Breast epithelium (tissue), 4 donors: ENCODE measurements at regions not wholly inside any gene's neighbourhood (a gene's known extent, or its start where the extent isn't known, plus 50 kb on each side); places are given as distances from the start of the nearest gene placed in this dataset.

Source experiments
- DNase-seq, 2 donors: peaks; one replicate each; pipeline ENCODE4 v3.0.0-alpha.2; 2019; ENCODE audit warnings: low spot score in 2 of 2
- H3K27ac ChIP-seq, 2 donors: fragments of 200-600 bp; sonication (generic) in 1 of 2; one replicate each; pipeline ENCODE4 v1.5.1; 2016 to 2019; ENCODE audit warnings: mild to moderate bottlenecking in 1 of 2
- H3K27me3 ChIP-seq, 2 donors: fragments of 200-600 bp; sonication (generic) in 1 of 2; one replicate each; pipeline versions ENCODE4 v1.5.1 to v1.6.0; 2017 to 2019; ENCODE audit warnings: control low read depth in 1 of 2, mild to moderate bottlenecking in 1 of 2
- H3K36me3 ChIP-seq: fragments of 200-600 bp; one replicate; pipeline ENCODE4 v1.5.1; 2019
- H3K4me1 ChIP-seq, 2 donors: fragments of 200-600 bp; sonication (generic); one replicate each; pipeline ENCODE4 v1.5.1; 2016 to 2019; ENCODE audit warnings: control low read depth in 1 of 2
- H3K4me3 ChIP-seq, 3 donors: fragments of 200-600 bp; sonication (generic); 1 replicate in 2 of 3; 2 replicates in 1 of 3; pipeline ENCODE4 v1.5.1; 2016 to 2019; ENCODE audit warnings: mild to moderate bottlenecking in 3 of 3, moderate library complexity in 2 of 3
- H3K9me3 ChIP-seq, 2 donors: fragments of 200-600 bp; sonication (generic) in 1 of 2; one replicate each; pipeline ENCODE4 v1.5.1; 2016 to 2019; ENCODE audit warnings: control low read depth in 1 of 2
- CTCF ChIP-seq, 3 donors: fragments of 450-650 bp; IDR thresholded peaks; one replicate each; pipeline ENCODE4 v1.5.1; 2016 to 2017; ENCODE audit warnings: antibody characterized with exemption in 3 of 3, mild to moderate bottlenecking in 3 of 3, moderate library complexity in 3 of 3
- POLR2A ChIP-seq: fragments of 450-650 bp; IDR thresholded peaks from one replicate; pipeline ENCODE4 v1.6.1; 2016; ENCODE audit warnings: antibody characterized with exemption, mild to moderate bottlenecking, moderate library complexity
- POLR2AphosphoS5 ChIP-seq, 3 donors: sonication (generic); formaldehyde crosslinking; IDR thresholded peaks; one replicate each; pipeline ENCODE4 v1.6.1; 2017; ENCODE audit warnings: antibody characterized with exemption in 3 of 3
- intact Hi-C: fragments of 100-400 bp; cut with DNase I; formaldehyde crosslinking; loops from one replicate; pipeline ENCODE4 v1.15.1; 2023; ENCODE audit warnings: low total_unique reads

GRCh38 chr2:119059940-119060339, 98.6 kb downstream of the C1QL2 start:
- no peak for TF ChIP-seq POLR2AphosphoS5 (IDR thresholded peaks at IDR 0.05)
- no peak for TF ChIP-seq POLR2A
- TF ChIP-seq CTCF (IDR thresholded peaks at IDR 0.05), result no peak
- Histone ChIP-seq H3K27me3 (no peaks in the 10 kb centered on the region), H3K4me3 (no peak overlapping the region), H3K36me3 (no peaks in the 10 kb centered on the region), H3K4me1 (no peaks in the 10 kb centered on the region), H3K9me3 (no peaks in the 10 kb centered on the region), H3K27ac (no peak overlapping the region)
- intact Hi-C loops, result no loop called here
- no peak for DNase-seq

GRCh38 chr2:119059287-119059686, 99.3 kb downstream of the C1QL2 start:
- intact Hi-C loops, result no loop called here
- H3K36me3 ChIP-seq, result no peaks in the 10 kb centered on the region
- H3K27ac ChIP-seq, result no peak overlapping the region
- no peak for TF ChIP-seq CTCF (IDR thresholded peaks at IDR 0.05)
- TF ChIP-seq POLR2A, result no peak
- TF ChIP-seq POLR2AphosphoS5 (IDR thresholded peaks at IDR 0.05), result no peak
- H3K4me1 ChIP-seq, result no peaks in the 10 kb centered on the region
- H3K9me3 ChIP-seq, result no peaks in the 10 kb centered on the region
- no peak overlapping the region for H3K4me3 ChIP-seq
- DNase-seq, result no peak
- no peaks in the 10 kb centered on the region for H3K27me3 ChIP-seq

DNA sequence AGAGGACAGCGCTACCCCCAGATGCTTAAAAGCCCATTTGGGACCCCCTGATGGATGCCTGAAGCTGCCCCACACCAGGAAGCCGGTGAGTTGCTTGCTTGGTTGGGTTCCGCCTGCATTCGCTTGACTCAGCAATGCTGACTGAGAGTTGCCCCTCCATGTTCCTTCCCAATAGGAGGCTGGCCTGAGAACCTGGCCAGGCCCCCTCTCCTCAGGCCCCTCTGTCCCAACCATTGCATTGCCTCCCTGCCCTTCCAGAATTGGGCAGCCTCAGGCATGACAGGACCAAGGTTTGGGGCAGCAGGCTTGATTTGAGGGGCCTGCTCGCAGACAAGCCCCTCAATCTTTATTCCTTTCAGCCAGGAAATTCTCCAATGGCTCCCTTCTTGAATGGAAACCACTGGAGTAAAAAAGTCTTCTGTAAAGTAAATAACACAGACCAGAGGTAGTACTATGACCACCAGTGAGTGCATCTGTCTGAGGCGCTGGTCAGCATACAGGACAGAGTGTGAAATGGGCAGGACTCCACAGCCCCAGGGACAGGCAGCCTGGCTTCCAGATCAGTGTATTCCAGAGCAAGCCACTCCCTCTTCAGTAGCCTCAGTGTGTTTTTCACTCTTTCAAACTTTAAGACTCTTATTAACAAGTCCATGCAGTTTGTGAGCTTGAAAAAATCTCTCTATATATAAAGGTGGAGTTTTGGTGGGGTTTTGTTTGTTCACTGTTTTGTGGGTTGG, 104.7 kb downstream of the C1QL2 start:
- no peaks in the 10 kb centered on the region for H3K9me3 ChIP-seq
- H3K4me1 ChIP-seq, result no peaks in the 10 kb centered on the region
- intact Hi-C loops, result loop anchor here (2.0 kb wide), 1 partner anchor 33 kb away; no protein-coding TSS in a partner anchor
- TF ChIP-seq POLR2AphosphoS5 (IDR thresholded peaks at IDR 0.05) (no peak), CTCF (IDR thresholded peaks at IDR 0.05) (no peak), POLR2A (no peak)
- H3K27ac ChIP-seq, result no peak overlapping the region
- no peak overlapping the region for H3K4me3 ChIP-seq
- no peaks in the 10 kb centered on the region for H3K27me3 ChIP-seq
- H3K36me3 ChIP-seq, result no peaks in the 10 kb centered on the region
- no peak for DNase-seq

DNA sequence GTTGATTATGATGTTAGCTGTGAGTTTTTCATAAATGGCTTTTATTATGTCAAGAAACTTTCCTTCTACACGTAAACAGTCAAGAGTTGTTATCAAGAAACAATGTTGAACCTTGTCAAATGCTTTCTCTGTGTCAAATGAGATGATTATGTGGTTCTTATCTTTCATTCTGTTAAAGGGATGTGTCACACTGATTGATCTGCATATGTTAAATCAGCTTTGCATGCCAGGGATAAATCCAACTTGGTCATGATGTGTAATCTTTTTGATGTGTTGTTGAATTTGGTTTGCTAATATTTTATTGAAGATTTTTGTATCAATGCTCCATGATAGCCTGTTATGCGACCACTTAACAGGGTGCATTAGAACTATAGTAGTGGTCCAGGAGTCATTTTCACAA, 107.3 kb downstream of the C1QL2 start:
- H3K4me3 ChIP-seq, result no peak overlapping the region
- H3K36me3 ChIP-seq, result no peaks in the 10 kb centered on the region
- H3K9me3 ChIP-seq, result no peaks in the 10 kb centered on the region
- no peaks in the 10 kb centered on the region for H3K27me3 ChIP-seq
- DNase-seq, result no peak
- H3K4me1 ChIP-seq, result no peaks in the 10 kb centered on the region
- no peak overlapping the region for H3K27ac ChIP-seq
- no peak for TF ChIP-seq POLR2A
- no peak for TF ChIP-seq CTCF (IDR thresholded peaks at IDR 0.05)
- TF ChIP-seq POLR2AphosphoS5 (IDR thresholded peaks at IDR 0.05), result no peak
- intact Hi-C loops, result no loop called here

DNA sequence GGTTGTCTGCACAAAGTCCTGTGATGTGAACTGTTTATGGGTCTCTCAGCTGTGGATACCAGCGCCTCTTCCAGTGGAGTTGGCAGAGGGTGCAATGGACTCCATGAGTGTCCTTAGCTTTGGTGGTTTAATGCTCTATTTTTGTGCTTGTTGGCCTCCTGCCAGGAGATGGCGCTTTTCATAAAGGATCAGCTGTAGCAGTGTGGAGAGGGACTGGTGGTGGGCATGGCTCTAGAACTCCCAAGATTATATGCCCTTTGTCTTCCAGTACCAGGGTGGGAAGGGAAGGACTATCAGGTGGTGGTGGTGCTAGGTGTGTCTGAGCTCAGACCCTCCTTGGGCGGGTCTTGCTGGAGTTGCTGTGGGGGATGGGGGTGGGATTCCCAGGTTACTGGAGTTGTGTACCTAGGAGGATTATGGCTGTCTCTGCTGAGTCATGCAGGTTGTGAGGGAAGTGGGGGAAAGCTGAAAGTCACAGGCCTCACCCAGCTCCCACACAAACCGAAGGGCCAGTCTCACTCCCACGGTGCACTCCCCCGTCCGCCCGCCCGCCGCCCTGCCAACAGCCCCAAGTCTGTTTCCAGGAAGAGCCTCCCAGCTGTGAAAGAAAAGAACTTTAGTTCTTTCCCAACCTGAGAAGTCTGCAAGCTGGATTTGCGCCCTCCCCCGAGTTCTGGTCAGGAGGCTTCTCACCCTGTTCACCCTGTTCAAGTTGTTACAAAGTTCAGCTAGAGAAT, 108.1 kb downstream of the MARCO start:
- Histone ChIP-seq H3K4me3 (no peak overlapping the region), H3K4me1 (no peaks in the 10 kb centered on the region), H3K27me3 (no peaks in the 10 kb centered on the region), H3K36me3 (no peaks in the 10 kb centered on the region), H3K9me3 (no peaks in the 10 kb centered on the region), H3K27ac (no peak overlapping the region)
- intact Hi-C loops, result no loop called here
- DNase-seq, result no peak
- TF ChIP-seq POLR2A, result no peak
- no peak for TF ChIP-seq CTCF (IDR thresholded peaks at IDR 0.05)
- no peak for TF ChIP-seq POLR2AphosphoS5 (IDR thresholded peaks at IDR 0.05)
